ENCODE measurements at regions not wholly inside any gene's neighbourhood (a gene's known extent, or its start where the extent isn't known, plus 50 kb on each side); places are given as distances from the start of the nearest gene placed in this dataset.

GRCh38 chr7:79786187-79786586, 332.7 kb upstream of the MAGI2 start:
- no peak overlapping the region for H3K9ac ChIP-seq (ENCODE audit: low read length)
- H3F3A ChIP-seq (ENCODE audit: insufficient read depth, low read length): no peaks in the 10 kb centered on the region
- no peaks in the 10 kb centered on the region for H3K4me1 ChIP-seq (ENCODE audit: low read length)
- TF ChIP-seq EZH2 (optimal IDR thresholded peaks at IDR 0.05; ENCODE audit: low read depth, low read length): no peak
- TF ChIP-seq CTCF (IDR thresholded peaks at IDR 0.05; ENCODE audit: low read length): no peak
- no peak for TF ChIP-seq EZH2phosphoT487 (IDR thresholded peaks at IDR 0.05; ENCODE audit: low read length)
- no peak overlapping the region for H3K4me2 ChIP-seq (ENCODE audit: low read depth, low read length)
- H3K27ac ChIP-seq (ENCODE audit: low read length): no peak overlapping the region
- no peaks in the 10 kb centered on the region for H3K9me2 ChIP-seq (replicated peaks; ENCODE audit: insufficient read depth, low read length)
- H2AFZ ChIP-seq (ENCODE audit: low read length): no peak overlapping the region
- no peaks in the 10 kb centered on the region for H3K79me2 ChIP-seq (ENCODE audit: low read length)
- no peaks in the 10 kb centered on the region for H3K9me3 ChIP-seq (replicated peaks; ENCODE audit: insufficient read depth, low read length)
- DNase-seq: no peak
- H3K4me3 ChIP-seq (ENCODE audit: low read length): no peak overlapping the region
- H3K27me3 ChIP-seq (replicated peaks; ENCODE audit: insufficient read depth, low read length): no peaks in the 10 kb centered on the region
- no peaks in the 10 kb centered on the region for H3K36me3 ChIP-seq (replicated peaks; ENCODE audit: insufficient read depth, low read length)
- H4K20me1 ChIP-seq (ENCODE audit: insufficient read depth, low read length): no peaks in the 10 kb centered on the region

- Histone ChIP-seq H3K4me1 (ENCODE audit: low read length) (no peaks in the 10 kb centered on the region), H3K36me3 (replicated peaks; ENCODE audit: insufficient read depth, low read length) (no peaks in the 10 kb centered on the region), H3K4me3 (ENCODE audit: low read length) (no peak overlapping the region), H4K20me1 (ENCODE audit: insufficient read depth, low read length) (no peaks in the 10 kb centered on the region), H3F3A (ENCODE audit: insufficient read depth, low read length) (no peaks in the 10 kb centered on the region), H3K4me2 (ENCODE audit: low read depth, low read length) (no peak overlapping the region), H3K9ac (ENCODE audit: low read length) (no peak overlapping the region), H3K9me2 (replicated peaks; ENCODE audit: insufficient read depth, low read length) (no peaks in the 10 kb centered on the region), H2AFZ (ENCODE audit: low read length) (no peak overlapping the region), H3K27me3 (replicated peaks; ENCODE audit: insufficient read depth, low read length) (no peaks in the 10 kb centered on the region), H3K27ac (ENCODE audit: low read length) (no peak overlapping the region), H3K79me2 (ENCODE audit: low read length) (no peaks in the 10 kb centered on the region), H3K9me3 (replicated peaks; ENCODE audit: insufficient read depth, low read length) (no peaks in the 10 kb centered on the region)
- no peak for TF ChIP-seq CTCF (IDR thresholded peaks at IDR 0.05; ENCODE audit: low read length)
- TF ChIP-seq EZH2phosphoT487 (IDR thresholded peaks at IDR 0.05; ENCODE audit: low read length): no peak
- no peak for TF ChIP-seq EZH2 (optimal IDR thresholded peaks at IDR 0.05; ENCODE audit: low read depth, low read length)
- DNase-seq: no peak
Observed at GRCh38 chr7:79785556-79785955, 332.1 kb upstream of the MAGI2 start.

GRCh38 chr7:79782906-79783305, 329.4 kb upstream of the MAGI2 start:
- H3F3A ChIP-seq (ENCODE audit: insufficient read depth, low read length): no peaks in the 10 kb centered on the region
- H4K20me1 ChIP-seq (ENCODE audit: insufficient read depth, low read length): no peaks in the 10 kb centered on the region
- no peak overlapping the region for H3K4me2 ChIP-seq (ENCODE audit: low read depth, low read length)
- H3K27ac ChIP-seq (ENCODE audit: low read length): no peak overlapping the region
- H2AFZ ChIP-seq (ENCODE audit: low read length): no peak overlapping the region
- no peaks in the 10 kb centered on the region for H3K9me2 ChIP-seq (replicated peaks; ENCODE audit: insufficient read depth, low read length)
- no peak for DNase-seq
- H3K4me3 ChIP-seq (ENCODE audit: low read length): no peak overlapping the region
- H3K27me3 ChIP-seq (replicated peaks; ENCODE audit: insufficient read depth, low read length): no peaks in the 10 kb centered on the region
- no peaks in the 10 kb centered on the region for H3K9me3 ChIP-seq (replicated peaks; ENCODE audit: insufficient read depth, low read length)
- no peaks in the 10 kb centered on the region for H3K79me2 ChIP-seq (ENCODE audit: low read length)
- no peak for TF ChIP-seq EZH2phosphoT487 (IDR thresholded peaks at IDR 0.05; ENCODE audit: low read length)
- TF ChIP-seq CTCF (IDR thresholded peaks at IDR 0.05; ENCODE audit: low read length): no peak
- no peak for TF ChIP-seq EZH2 (optimal IDR thresholded peaks at IDR 0.05; ENCODE audit: low read depth, low read length)
- no peaks in the 10 kb centered on the region for H3K36me3 ChIP-seq (replicated peaks; ENCODE audit: insufficient read depth, low read length)
- no peak overlapping the region for H3K9ac ChIP-seq (ENCODE audit: low read length)
- H3K4me1 ChIP-seq (ENCODE audit: low read length): no peaks in the 10 kb centered on the region
